HT1080 (cell line): ENCODE measurements at regions not wholly inside any gene's neighbourhood (a gene's known extent, or its start where the extent isn't known, plus 50 kb on each side); places are given as distances from the start of the nearest gene placed in this dataset. TPM values are rescaled to one million over a fixed set of nuclear protein-coding genes. Genes with fewer than 3 reads are reported as not detected.
A peak's percentile ranks its signal among the peaks of the same experiment; 100 is the strongest.

ENCODE experiments used
- DNase-seq: peaks from one replicate; pipeline ENCODE4 v3.0.0-alpha.2; 2015; ENCODE audit warnings: low read depth
- small RNA-seq: library from RNA; depleted of rRNA; stranded (forward); fragments of <200 nt; gene quantifications from one replicate; pipeline ENCODE3, GENCODE V24; 2014

DNA sequence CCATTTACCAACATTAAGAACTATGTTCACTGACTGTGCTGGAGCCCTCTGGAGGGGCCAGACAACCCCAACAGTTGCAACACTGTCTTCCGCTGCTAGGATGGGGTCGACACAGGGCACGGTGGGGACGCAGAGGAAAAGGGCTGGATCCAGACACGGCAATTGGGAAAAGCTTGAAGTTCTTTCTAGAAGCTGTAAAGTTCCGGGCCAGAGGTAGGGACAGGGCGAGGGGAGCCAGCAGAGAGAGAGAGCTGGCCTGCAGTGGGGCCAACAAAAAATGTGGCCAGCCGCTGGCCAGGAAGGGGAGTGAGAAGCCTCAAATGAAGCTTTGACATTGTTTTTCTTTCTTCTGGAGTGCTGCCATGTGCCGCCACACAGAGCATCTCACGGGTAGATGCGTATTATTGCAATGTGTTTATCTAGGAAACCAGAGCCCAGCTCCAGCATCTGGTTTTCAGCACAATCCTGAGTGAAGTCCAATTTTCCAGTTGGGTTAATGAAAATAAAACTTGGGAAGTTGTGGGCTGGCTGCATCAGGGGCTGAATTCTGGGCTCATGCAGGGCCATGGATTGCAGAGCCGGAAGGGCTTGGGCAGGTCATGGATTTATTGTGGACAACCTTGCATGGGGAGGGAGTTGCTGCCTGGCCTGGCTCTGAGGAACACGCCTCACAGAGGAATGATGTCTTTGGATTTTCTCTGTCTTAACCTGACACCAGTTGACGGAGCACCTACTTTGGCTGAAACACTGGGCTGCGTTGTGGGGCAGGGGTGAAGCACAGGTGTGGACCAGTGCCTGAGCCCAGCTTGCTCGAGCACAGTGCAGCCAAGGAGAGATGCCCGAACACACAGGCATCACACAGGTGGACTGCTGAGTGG is 67.6 kb upstream of the AMPD3 start:
- DNase-seq: no peak

DNA sequence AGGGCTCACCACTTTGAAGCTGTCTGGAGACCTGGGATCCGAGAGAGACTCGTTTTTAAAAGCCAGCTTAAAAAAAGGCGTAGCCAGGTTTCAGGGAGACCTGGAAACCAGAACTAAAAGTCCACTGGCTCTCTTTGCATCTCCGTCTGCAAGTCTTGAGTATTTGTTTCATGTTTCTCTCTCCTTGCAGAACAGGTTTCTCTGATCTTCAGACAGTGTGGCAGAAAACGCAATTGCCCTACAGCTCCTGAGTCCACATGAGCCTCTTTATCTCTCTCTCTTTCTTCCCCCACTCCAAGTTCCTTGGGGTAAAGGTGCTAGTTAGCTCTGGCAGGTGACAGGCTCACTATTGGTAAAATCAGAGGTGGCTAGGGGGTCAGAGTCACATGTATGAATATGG is 67.0 kb upstream of the AMPD3 start:
- DNase-seq: no peak

DNA sequence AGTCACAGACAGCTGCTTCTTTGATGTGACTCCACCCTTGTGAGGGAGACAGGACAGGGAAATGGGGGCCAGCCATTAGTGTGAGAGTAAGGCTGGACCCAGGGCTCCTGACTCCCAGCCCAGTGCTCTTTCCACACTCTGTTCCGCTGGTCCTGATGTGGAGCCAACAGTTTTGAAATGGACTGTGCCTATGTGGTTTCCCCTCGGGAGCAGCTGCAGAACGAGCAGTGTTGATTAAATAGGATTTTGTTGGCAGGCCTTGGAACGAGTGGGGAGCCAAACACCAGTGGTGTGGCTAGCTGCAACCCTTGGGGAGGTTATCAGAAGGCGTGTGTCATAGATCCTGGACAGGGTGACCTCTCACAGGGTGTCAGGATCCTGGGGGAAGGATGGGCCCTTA is 66.5 kb upstream of the AMPD3 start:
- DNase-seq: no peak

DNA sequence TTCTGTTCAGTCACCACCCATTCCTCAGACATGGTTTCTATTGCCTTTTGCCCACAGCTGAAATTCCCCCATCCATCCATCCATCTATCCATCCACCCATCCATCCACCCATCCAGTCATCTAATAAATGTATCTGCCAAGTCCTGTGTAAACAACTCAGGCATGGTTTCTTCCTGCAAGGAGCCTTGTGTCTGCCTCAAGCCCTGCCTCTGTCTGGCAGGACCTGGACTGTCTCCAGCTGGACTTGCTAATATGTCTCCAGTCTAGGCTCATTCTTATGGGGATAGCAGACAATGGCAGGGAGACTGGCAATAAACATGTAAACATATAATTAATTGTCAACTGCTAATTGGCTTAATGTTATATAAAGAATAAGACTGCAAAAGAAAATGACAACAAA is 64.7 kb upstream of the AMPD3 start:
- no peak for DNase-seq

DNA sequence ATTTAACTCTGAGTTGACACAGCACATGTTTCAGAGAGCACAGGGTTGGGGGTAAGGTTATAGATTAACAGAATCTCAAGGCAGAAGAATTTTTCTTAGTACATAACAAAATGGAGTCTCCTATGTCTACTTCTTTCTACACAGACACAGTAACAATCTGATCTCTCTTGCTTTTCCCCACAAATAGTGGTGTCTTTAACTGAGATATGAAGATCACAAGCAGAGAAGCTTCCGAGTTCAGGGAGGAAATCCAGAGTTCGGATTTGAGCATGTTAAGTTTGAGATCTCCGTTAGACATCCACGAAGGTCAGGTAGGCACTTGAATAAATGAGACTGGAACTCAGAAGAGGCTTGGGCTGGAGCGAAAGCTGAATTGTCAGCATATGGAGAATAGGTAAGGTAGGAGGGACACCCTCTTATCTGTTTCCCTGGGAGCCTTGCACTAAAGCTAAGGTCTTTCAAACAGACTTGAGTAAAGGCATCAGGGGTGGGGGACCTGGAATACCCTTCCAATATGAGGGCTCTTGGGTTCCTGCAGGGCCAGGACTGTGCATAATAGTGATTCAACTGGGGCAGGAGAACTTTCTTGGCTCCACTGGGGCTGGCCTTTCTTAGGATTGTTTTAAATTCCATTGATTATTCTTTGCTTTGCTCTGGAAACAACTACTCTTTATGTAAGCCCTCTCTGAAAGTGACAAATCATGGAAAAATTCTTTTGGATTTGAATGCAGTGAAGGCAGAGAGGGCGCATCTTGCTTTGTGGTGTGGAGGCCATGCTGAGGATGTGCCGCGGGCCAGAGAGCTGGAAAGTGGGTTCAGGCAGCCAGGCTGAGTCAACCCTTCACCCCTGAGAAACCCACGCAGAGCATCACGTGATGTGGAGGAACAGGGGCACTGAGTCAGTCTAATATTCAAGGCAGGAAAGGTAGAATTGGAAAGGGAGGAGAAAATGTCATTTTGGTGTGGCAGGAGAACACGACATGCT is 62.7 kb upstream of the AMPD3 start:
- no peak for DNase-seq

DNA sequence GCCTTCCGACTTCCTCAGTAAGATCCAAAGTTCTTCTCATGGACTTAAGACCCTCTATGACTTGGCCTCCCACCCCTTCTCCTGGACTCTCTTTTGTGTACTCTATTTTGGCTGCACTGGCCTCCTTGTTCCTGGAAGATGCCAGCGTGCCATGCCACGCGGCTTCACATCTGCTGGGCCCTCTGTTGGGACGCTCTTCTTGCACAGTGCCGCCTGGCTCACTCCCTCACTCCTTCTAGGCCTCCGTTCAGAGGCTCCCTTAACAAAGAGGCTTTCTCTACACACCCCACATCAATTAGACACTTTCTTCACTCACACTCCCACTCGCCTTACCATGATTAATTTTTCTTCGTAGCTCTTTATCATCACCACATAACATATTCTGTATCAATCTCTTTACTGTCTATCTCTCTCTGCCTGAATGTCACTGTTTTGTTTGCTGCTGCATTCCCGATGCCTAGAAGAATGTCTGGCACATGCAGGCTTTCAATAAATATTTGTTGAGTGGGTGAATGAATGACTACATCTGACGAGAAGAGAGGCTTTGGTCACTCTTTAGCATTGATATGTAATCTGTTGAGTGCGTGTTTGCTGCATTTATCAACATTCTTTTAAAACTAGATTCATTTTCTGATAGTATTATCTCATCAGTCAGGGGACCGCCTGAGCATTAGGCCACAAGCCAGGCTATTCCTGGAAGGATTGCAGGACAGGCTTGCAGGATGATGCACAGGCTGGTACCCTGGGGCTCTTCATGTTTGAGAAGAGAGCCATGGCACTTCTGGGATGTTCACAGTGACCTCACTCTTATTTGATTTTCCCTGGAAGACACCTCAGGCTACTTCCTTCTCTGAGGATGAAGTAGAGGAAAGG is 60.6 kb upstream of the AMPD3 start:
- DNase-seq: no peak

DNA sequence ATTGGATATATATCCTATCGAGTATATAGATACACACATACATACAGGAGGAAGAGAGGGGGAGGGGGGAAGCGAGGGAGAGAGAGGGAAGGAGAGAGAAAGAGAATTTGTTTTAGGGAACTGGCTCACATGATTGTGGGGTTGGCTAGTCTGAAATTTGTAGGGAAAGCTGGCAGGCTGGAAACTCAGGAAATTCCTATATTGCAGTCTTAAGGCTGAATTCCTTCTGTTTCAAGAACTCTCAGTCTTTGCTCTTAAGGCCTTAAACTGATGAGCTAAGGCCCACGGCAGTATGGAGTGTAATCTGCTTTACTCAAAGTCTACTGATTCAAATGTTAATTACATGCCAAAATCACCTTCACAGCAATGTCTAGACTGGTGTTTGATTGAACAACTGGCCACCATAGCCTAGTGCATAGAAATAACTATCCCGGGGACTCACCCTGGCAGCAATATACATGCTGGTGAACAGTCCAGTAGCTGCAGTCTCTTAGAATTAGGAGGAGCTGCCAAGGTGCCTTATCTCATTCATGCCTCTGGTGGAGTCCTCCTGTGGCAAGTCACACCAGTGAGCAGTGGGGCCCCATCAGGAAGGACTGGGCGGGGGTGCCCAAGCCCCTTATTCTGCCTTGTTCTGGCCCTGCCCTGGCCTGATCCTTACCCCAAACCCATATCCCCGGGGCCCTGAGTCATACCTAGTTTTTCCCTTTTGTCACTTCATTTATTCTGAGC is 59.7 kb upstream of the AMPD3 start:
- no peak for DNase-seq

DNA sequence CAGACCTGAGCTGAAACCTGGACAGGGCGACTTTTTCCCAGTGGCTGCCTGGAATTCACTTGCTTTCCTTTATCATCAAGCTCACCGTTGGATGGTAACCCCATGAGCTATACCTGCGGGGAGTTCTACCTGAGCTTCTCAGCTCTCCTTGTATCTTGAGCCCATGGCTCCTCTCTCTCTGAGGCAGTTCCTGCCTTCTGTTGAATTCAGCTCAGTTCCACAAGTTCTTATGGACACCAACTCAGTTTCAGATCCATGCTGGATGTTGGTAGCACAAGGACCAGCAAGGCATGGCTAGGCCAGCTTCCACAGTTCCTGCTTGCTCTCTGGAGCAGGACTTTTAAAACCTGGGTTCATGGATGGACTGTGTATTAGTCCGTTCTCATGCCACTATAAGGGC is 58.3 kb upstream of the AMPD3 start:
- no peak for DNase-seq

DNA sequence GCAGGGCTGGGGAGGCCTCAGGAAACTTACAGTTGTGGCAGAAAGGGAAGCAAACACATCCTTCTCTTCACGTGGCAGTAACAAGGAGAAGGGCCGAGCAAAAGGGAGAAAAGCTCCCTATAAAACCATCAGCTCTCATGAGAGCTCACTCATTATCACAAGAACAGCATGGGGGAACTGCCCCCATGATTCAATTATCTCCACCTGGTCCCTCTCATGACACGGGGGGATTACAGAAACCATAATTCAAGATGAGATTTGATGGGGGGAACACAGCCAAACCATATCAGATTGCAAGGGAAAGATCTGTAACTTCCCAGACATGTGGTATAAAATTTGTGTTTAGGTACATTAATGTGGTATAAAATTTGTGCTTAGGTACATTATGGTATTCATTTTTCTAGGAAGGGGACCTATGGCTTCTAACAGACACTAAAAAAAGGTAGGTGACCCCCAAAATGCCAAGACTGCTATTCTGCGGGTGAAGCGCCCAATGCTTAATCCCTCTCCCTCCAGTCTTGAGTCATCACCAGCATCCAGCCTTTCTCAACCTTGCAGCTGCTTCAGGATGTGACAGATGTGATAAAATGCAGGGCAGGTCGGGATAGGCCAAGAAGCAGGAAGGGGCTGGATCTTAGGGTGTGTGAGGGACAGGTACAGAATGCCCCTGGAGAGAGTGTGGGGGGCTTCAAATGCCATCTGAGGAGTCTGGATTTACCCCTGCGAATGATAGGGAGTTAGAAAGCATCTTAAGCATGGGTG is 57.7 kb upstream of the AMPD3 start:
- no peak for DNase-seq

DNA sequence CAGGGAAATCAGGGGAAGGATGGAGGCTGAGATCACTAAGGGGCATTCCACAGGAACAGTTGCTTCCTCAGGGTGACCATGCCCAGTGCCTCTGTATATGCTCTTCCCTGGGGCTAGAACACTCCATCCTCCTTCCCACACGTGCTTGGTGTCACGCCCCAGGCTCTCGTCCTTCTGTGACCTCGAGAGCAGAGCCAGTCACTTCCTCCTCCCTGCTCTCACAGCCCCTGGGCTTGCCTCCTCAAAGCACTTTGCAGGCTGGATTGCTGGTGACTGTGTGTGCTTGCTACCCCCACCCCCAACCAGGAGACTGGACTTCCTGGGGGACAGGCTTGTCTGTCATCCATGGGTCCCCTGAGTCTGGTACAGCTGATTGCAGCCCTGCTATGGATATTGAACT is 56.5 kb upstream of the AMPD3 start:
- DNase-seq: peak; percentile 40

DNA sequence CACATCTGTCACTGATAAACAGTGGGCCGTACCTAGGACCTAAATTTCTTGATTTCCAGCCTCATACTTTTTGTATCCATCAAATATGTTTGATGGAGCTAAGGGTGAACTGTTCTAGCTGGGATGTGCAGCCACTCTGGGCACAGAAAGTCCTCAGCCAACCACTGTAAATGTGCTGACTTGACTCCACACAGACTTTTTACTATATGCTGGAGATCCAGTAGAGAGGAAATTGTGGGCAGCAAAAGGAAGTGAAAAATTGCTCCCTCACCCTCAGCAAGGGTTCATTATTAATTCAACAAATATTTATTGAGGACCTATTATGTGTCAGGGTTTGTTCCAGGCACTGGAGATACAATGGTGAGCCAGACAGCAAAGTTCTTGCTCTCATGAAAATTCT is 54.2 kb upstream of the AMPD3 start:
- peak; percentile 68 for DNase-seq

DNA sequence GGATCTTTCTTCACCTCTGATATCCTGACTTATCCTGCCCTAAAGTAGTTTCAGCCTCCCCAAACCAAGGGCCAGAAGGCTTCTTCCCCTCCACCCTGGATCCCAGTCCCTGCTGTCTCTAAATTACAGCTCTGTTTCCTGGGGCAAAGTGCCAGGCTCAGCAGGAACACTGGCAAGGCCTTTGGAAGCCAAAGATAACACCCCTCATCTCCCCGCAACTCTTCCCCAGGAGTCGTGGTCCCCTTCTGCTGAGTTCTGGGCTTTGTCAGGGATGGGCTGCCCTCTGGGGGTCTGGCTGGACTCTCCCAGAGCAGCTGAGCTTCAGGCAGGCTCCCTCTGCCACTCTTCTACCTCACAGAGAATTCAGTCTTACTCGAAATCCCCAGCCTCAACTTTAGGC is 53.8 kb upstream of the AMPD3 start:
- peak; percentile 28 for DNase-seq

DNA sequence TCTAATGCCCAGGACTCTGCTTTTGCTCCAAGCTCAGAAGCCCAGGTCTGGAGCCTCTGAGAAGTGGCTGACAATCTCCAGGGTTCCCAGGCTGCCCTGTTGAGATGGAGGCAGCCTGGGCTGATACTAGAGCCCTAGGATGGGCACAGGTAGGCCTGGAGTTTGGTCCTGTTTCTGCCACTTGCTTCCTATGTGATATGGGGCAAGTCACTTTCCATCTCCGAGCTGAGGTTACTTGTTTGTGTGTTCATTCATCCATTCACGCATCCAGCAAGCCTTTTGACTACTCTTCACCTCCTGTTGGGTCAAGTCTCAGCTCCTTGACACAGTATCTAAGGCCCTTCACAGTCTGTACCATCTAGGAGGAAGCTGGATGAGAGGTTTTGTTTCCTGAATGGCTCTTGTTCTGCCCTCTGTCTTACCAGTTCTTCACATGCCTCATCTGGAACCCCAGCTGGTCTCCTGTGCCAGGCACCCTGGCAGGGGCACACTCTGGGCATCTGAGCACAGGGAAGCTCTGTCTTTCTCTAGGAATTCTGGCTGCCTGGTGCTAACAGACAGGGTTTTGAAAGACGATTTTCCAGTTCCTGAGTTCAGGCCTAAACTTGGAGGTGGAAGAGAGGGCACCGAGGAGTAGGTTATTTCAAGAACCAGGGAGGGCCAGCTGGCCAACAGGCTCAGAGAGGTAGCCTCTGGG is 53.2 kb upstream of the AMPD3 start:
- no peak for DNase-seq

Small RNA genes in the stretch of these regions (small RNA-seq; reads per million reads assigned to genes)
- gene RNU6ATAC33P: not detected
